T-cell (primary cell): ENCODE measurements at regions not wholly inside any gene's neighbourhood (a gene's known extent, or its start where the extent isn't known, plus 50 kb on each side); places are given as distances from the start of the nearest gene placed in this dataset.

Experiments used
- ATAC-seq, 4 experiments: fragments of 200-7000 bp in 3 of 4; fragments of 150-1000 bp in 1 of 4; cut with Tn5 transposase; replicated peaks in 1 of 4; 1 replicate in 3 of 4; 2 replicates in 1 of 4; pipeline ENCODE4 v1.10.0; 2021; ENCODE audit warnings: moderate library complexity in 3 of 4, mild to moderate bottlenecking in 2 of 4, moderate number of reproducible peaks in 1 of 4
- CTCF ChIA-PET, 2 donors: fragments of 300-600 bp; sonication (Branson Sonifier 250); formaldehyde crosslinking; loops; one replicate each; lab custom pipeline; 2022; ENCODE audit warnings: antibody characterized with exemption in 2 of 2; lab: Charles Lee
- POLR2A ChIA-PET, 2 donors: fragments of 300-600 bp; sonication (Branson Sonifier 250); formaldehyde crosslinking; loops; one replicate each; lab custom pipeline; 2022; ENCODE audit warnings: antibody characterized with exemption in 2 of 2; lab: Charles Lee
- DNase-seq, 35 experiments: peaks; one replicate each; pipeline versions ENCODE4 v3.0.0 to v3.0.0-alpha.2; 2013 to 2023
- H3K27ac ChIP-seq: one replicate; pipeline ENCODE4 v1.5.1; 2013; ENCODE audit warnings: low read length
- H3K27me3 ChIP-seq, 2 experiments: replicated peaks in 1 of 2; 1 replicate in 1 of 2; 2 replicates in 1 of 2; pipeline versions ENCODE4 v1.6.1 to v1.7.0; 2013; ENCODE audit warnings: low read length in 1 of 2, mixed read lengths in 1 of 2; ENCODE audit not compliant: control insufficient read depth in 2 of 2, insufficient read depth in 2 of 2; ENCODE audit errors: extremely low read depth in 1 of 2
- H3K36me3 ChIP-seq, 2 donors: 1 replicate in 1 of 2; 2 replicates in 1 of 2; pipeline versions ENCODE4 v1.6.1 to v1.7.0; 2013; ENCODE audit warnings: low read length in 1 of 2; ENCODE audit not compliant: control insufficient read depth in 2 of 2, insufficient read depth in 1 of 2; ENCODE audit errors: extremely low read depth in 1 of 2
- H3K4me1 ChIP-seq, 2 experiments: 1 replicate in 1 of 2; 2 replicates in 1 of 2; pipeline versions ENCODE4 v1.6.1 to v1.7.0; 2013; ENCODE audit warnings: low read length in 2 of 2, mixed read lengths in 1 of 2; ENCODE audit not compliant: insufficient read depth in 2 of 2, control insufficient read depth in 1 of 2; ENCODE audit errors: extremely low read depth in 1 of 2
- H3K4me3 ChIP-seq, 2 donors: 1 replicate in 1 of 2; 2 replicates in 1 of 2; pipeline versions ENCODE4 v1.5.1 to v1.7.0; 2013; ENCODE audit warnings: mild to moderate bottlenecking in 2 of 2, low read length in 1 of 2, moderate library complexity in 1 of 2; ENCODE audit not compliant: control insufficient read depth in 1 of 2; ENCODE audit errors: extremely low read depth in 1 of 2
- H3K9me3 ChIP-seq: 2 replicates; pipeline ENCODE4 v1.7.0; 2013
- H3K27ac Mint-ChIP-seq, 2 donors: one replicate each; pipeline ENCODE4 v1.8.0; 2020 to 2021; ENCODE audit warnings: mild to moderate bottlenecking in 2 of 2, mixed read lengths in 2 of 2
- H3K27me3 Mint-ChIP-seq, 2 donors: one replicate each; pipeline ENCODE4 v1.8.0; 2021 to 2022; ENCODE audit warnings: mixed read lengths in 2 of 2
- H3K36me3 Mint-ChIP-seq: one replicate; pipeline ENCODE4 v1.8.0; 2021; ENCODE audit warnings: mixed read lengths
- H3K4me1 Mint-ChIP-seq, 3 donors: one replicate each; pipeline ENCODE4 v1.8.0; 2020 to 2022; ENCODE audit warnings: mixed read lengths in 3 of 3, mild to moderate bottlenecking in 1 of 3
- H3K4me3 Mint-ChIP-seq, 3 donors: one replicate each; pipeline ENCODE4 v1.8.0; 2020 to 2022; ENCODE audit warnings: mild to moderate bottlenecking in 3 of 3, mixed read lengths in 3 of 3, moderate library complexity in 3 of 3
- H3K9me3 Mint-ChIP-seq, 3 donors: one replicate each; pipeline ENCODE4 v1.8.0; 2020 to 2022; ENCODE audit warnings: mixed read lengths in 3 of 3
- WGBS: methylation state at CpG from one replicate; pipeline ENCODE4 v1.1.5; 2013; ENCODE audit warnings: missing lambda C conversion rate; ENCODE audit not compliant: insufficient coverage; 5-methylcytosine and 5-hydroxymethylcytosine counted together

DNA sequence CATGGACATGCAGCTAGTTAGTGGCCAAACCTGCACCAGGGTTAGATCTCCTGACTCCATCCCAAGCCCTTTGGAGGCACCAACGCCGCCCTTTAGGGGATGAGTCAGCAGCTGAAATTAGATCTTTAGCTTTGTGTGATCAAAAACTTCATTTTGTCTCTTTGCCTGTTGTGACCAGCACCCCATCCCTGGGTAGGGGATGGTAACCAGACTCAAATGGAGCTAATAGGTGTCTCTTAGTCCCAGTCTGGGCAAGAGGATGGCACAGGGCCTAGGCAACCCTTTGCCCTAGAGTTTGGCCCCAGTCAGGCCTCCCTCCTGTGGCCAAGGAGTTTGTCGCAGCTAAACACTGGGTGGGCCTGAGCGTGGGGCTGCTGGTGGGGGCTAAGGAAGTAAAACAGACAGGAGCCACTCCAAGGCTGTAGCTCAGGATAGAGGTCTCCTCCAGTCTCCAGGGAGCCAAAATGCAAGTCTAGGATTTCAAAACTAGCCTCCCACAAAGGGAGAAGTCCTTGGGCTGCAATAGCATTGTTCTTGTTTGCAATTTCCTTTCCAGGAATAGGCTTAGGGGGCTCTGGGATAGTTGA lies 105.1 kb downstream of the CPN2 start:
- peaks cover 0 to 10% of the 10 kb centered on the region in 2 experiments for H3K27me3 ChIP-seq
- Mint-ChIP-seq H3K4me3 (no peak overlapping the region), H3K36me3 (no peaks in the 10 kb centered on the region), H3K9me3 (no peaks in the 10 kb centered on the region), H3K27ac (no peak overlapping the region), H3K4me1 (no peaks in the 10 kb centered on the region), H3K27me3 (peaks cover 0 to 3% of the 10 kb centered on the region in 2 donors)
- ChIA-PET POLR2A (no interaction called here), CTCF (interaction anchor here in 1 of 2 donors (0.9 kb wide), 1 partner anchor 14 kb away, joined by 3 read pairs; no protein-coding TSS in a partner anchor)
- H3K4me3 ChIP-seq, result no peak overlapping the region
- no peak overlapping the region for H3K27ac ChIP-seq
- H3K9me3 ChIP-seq, result no peaks in the 10 kb centered on the region
- H3K4me1 ChIP-seq, result no peaks in the 10 kb centered on the region
- WGBS, result 100% methylated on average over 2 of the region's 4 CpGs
- ATAC-seq (no peak), DNase-seq (no peak)
- no peaks in the 10 kb centered on the region for H3K36me3 ChIP-seq

DNA sequence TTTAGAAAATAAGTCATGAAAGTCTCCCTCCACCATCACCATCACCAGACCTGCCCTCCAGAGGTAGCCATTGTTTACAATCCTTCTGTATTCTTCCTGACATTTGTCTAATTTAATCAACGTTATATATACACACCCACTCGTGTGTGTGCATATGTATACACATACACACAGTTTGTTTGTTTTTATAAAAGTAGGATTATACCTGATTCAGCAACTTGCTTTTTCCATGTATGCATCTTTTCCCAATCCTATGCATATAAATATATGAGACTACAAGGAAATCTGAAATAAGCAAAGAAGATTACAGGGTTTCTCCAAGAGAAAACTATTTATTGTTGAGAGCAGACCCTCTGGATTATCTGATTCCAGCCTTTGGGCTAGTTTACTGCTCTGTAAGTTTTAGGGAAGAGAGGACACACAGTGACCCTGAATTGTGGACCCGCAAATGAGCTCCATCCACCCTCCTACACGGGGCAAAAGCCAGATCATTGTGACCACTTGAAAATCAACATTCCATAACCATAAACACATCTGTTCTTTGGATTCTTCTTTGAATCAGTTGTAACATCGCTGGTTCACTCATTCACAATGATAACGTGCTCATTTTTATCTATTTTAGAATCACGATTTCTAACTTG lies 104.3 kb downstream of the CPN2 start:
- Mint-ChIP-seq H3K4me1 (no peaks in the 10 kb centered on the region), H3K27me3 (peaks cover 0 to 3% of the 10 kb centered on the region in 2 donors), H3K27ac (no peak overlapping the region), H3K9me3 (no peaks in the 10 kb centered on the region), H3K36me3 (no peaks in the 10 kb centered on the region), H3K4me3 (no peak overlapping the region)
- no peak overlapping the region for H3K4me3 ChIP-seq
- no peaks in the 10 kb centered on the region for H3K9me3 ChIP-seq
- H3K36me3 ChIP-seq, result no peaks in the 10 kb centered on the region
- no peaks in the 10 kb centered on the region for H3K4me1 ChIP-seq
- H3K27me3 ChIP-seq, result peaks cover 0 to 10% of the 10 kb centered on the region in 2 experiments
- ATAC-seq (no peak), DNase-seq (no peak)
- H3K27ac ChIP-seq, result no peak overlapping the region
- CTCF ChIA-PET, result no interaction called here
- WGBS, result 85% methylated on average over 2 of the region's 7 CpGs
- POLR2A ChIA-PET, result no interaction called here

GRCh38 chr3:194247350-194247740 lies 103.8 kb downstream of the CPN2 start:
- H3K27ac ChIP-seq, result no peak overlapping the region
- H3K27me3 ChIP-seq, result peaks cover 0 to 10% of the 10 kb centered on the region in 2 experiments
- WGBS, result 85% methylated on average over 4 of the region's 10 CpGs
- DNase-seq, result no peak
- Mint-ChIP-seq H3K4me1 (peaks cover 0 to 3% (median 0%) of the 10 kb centered on the region in 3 donors), H3K36me3 (no peaks in the 10 kb centered on the region), H3K9me3 (no peaks in the 10 kb centered on the region), H3K27ac (no peak overlapping the region), H3K27me3 (peaks cover 0 to 4% of the 10 kb centered on the region in 2 donors), H3K4me3 (no peak overlapping the region)
- ATAC-seq, result no peak
- H3K9me3 ChIP-seq, result no peaks in the 10 kb centered on the region
- H3K4me1 ChIP-seq, result no peaks in the 10 kb centered on the region
- no peaks in the 10 kb centered on the region for H3K36me3 ChIP-seq
- CTCF ChIA-PET, result no interaction called here
- no peak overlapping the region for H3K4me3 ChIP-seq
- POLR2A ChIA-PET, result no interaction called here

GRCh38 chr3:194249323-194250097 lies 101.6 kb downstream of the CPN2 start:
- Mint-ChIP-seq H3K4me3 (no peak overlapping the region), H3K4me1 (peaks cover 3 to 17% (median 4%) of the 10 kb centered on the region in 3 donors), H3K27ac (no peak overlapping the region), H3K27me3 (peaks cover 0 to 4% of the 10 kb centered on the region in 2 donors), H3K9me3 (no peaks in the 10 kb centered on the region), H3K36me3 (no peaks in the 10 kb centered on the region)
- CTCF ChIA-PET, result no interaction called here
- DNase-seq (no peak), ATAC-seq (no peak)
- WGBS, result 62% methylated on average over 9 of the region's 13 CpGs
- H3K27me3 ChIP-seq, result peaks cover 0 to 10% of the 10 kb centered on the region in 2 experiments
- POLR2A ChIA-PET, result no interaction called here
- no peaks in the 10 kb centered on the region for H3K4me1 ChIP-seq
- H3K4me3 ChIP-seq, result no peak overlapping the region
- no peak overlapping the region for H3K27ac ChIP-seq
- H3K9me3 ChIP-seq, result no peaks in the 10 kb centered on the region
- no peaks in the 10 kb centered on the region for H3K36me3 ChIP-seq

DNA sequence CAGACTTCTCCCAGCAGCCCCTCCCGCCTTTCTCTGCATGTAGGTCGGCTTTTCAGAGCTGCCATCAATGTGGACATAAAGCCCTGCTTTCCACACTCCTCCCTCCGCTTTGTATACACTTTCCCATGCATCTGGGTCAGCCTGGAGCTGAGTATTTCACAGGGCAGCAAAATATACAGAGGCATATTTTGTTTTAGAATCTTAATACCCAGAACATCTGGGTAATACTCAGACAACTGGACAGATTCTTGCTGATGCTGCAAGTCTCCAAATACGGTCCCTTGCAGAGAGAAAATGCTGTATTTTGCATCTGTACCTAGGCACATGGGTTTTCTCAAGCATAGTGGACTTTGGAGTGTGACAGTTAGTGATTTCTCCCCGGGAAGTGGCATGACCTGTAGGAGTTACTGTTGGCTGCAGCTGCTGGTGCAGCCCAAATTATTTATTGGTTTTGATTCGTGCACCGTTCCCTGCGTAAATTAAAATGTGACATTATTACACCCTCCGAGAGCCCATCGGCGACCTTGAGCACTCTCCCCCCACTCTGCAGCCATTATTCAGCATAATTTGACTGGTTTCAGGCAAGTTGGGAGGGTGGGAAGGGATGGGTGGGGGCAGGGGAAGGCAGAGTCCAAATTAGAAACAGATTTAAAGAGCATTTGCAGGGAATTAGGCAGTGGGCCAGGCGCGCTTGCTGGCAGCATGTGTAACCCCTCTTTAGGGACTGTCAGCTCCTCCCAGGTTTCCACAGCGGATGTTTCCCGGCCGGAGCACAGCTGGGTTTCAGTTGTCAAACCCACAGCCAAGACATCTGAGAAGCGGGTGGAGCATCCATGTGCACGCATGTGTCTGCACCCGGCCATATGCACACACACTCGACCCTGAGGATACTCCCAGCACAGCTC lies 100.8 kb downstream of the CPN2 start:
- 79% methylated on average over 12 of the region's 20 CpGs for WGBS
- CTCF ChIA-PET, result no interaction called here
- no peak for ATAC-seq
- Histone ChIP-seq H3K36me3 (no peaks in the 10 kb centered on the region), H3K4me1 (peaks cover 4% of the 10 kb centered on the region in 2 experiments), H3K27ac (no peak overlapping the region), H3K9me3 (no peaks in the 10 kb centered on the region), H3K4me3 (no peak overlapping the region), H3K27me3 (peaks cover 0 to 10% of the 10 kb centered on the region in 2 experiments)
- POLR2A ChIA-PET, result no interaction called here
- peaks cover 0 to 4% of the 10 kb centered on the region in 2 donors for H3K27me3 Mint-ChIP-seq
- H3K4me1 Mint-ChIP-seq, result peaks cover 8 to 23% (median 9%) of the 10 kb centered on the region in 3 donors
- H3K9me3 Mint-ChIP-seq, result no peaks in the 10 kb centered on the region
- H3K27ac Mint-ChIP-seq, result no peak overlapping the region
- H3K4me3 Mint-ChIP-seq, result no peak overlapping the region
- no peak for DNase-seq
- H3K36me3 Mint-ChIP-seq, result no peaks in the 10 kb centered on the region

DNA sequence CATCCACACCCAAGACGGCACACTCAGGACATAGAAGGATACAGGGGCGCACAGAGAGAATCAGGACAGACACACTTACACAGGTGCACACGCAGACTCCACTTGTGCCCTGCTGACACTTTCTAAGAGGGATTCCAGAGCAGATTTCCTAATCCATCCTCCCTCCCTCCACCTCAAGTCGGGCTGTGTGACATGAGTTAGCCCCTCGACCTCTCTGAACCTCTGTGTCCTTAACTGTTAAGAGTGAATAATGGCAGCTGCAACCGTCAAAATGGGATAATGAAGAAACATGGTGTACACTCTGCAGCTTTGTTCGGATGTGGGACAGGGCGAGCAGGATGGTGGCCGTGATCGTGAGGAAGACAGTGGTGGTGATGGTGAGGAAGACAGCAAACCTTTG lies 100.1 kb downstream of the CPN2 start:
- Mint-ChIP-seq H3K27ac (no peak overlapping the region), H3K27me3 (peaks cover 0 to 4% of the 10 kb centered on the region in 2 donors), H3K4me1 (peaks cover 15 to 29% (median 15%) of the 10 kb centered on the region in 3 donors), H3K9me3 (no peaks in the 10 kb centered on the region), H3K36me3 (no peaks in the 10 kb centered on the region), H3K4me3 (no peak overlapping the region)
- CTCF ChIA-PET, result no interaction called here
- Histone ChIP-seq H3K27me3 (peaks cover 0 to 10% of the 10 kb centered on the region in 2 experiments), H3K4me1 (peaks cover 9 to 11% of the 10 kb centered on the region in 2 experiments), H3K4me3 (no peak overlapping the region), H3K27ac (no peak overlapping the region), H3K36me3 (no peaks in the 10 kb centered on the region), H3K9me3 (no peaks in the 10 kb centered on the region)
- DNase-seq (no peak), ATAC-seq (no peak)
- POLR2A ChIA-PET, result no interaction called here
- WGBS, result 90% methylated on average over 9 of the region's 10 CpGs
